T1000 (cell line): ENCODE measurements at regions not wholly inside any gene's neighbourhood (a gene's known extent, or its start where the extent isn't known, plus 50 kb on each side); places are given as distances from the start of the nearest gene placed in this dataset.

Source experiments
- DNase-seq: peaks from one replicate; lab custom pipeline; 2025; ENCODE audit warnings: mixed read lengths; lab: John Stamatoyannopoulos, UW

DNA sequence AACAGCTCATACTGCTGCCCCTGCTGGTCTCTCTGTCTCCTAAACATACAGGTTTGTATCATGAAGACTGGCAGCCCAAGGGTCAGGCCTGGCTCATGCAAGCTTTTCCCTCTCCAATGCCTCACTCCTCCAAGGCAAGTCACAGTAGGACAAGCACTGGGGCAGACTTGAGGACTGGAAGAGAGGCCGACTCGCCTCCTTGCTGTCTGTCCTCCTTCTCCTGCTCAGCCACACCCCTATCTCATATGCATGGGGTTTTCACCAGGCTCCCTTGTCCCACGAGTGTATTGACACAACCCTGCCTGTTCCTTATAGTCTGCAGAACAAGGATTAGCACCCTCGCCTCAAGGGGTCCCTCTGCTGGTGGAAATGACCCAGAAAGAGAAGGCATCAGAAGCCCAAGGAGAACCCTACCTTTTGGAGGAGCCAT is 223.7 kb downstream of the SOX11 start:
- DNase-seq: peak; percentile 29

DNA sequence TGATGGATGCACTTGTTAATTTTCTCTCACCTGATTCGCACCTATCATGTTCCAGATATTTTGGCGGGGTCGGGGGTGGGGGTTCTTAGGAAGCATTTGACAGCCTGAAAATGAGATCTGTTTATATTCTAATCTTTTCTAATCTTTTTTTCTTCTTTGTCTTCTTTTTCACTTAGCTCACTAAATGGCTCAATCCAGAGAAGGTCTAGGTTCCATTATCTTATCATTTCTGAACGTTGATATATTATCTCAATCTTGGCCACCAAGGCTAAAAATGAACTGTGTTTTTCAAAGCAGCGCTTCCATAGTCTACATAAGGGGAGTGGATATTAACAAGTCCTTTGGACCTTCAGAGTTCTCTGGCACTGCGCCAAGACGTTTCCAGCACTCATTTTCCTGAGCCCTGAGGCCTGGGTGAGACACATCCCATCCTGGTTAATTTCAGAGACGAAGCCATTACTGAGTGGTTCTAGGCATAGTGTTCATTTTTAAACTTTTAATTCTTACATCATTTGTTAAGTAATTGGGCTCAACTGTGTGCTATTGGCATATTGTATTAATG is 229.0 kb downstream of the SOX11 start:
- no peak for DNase-seq

DNA sequence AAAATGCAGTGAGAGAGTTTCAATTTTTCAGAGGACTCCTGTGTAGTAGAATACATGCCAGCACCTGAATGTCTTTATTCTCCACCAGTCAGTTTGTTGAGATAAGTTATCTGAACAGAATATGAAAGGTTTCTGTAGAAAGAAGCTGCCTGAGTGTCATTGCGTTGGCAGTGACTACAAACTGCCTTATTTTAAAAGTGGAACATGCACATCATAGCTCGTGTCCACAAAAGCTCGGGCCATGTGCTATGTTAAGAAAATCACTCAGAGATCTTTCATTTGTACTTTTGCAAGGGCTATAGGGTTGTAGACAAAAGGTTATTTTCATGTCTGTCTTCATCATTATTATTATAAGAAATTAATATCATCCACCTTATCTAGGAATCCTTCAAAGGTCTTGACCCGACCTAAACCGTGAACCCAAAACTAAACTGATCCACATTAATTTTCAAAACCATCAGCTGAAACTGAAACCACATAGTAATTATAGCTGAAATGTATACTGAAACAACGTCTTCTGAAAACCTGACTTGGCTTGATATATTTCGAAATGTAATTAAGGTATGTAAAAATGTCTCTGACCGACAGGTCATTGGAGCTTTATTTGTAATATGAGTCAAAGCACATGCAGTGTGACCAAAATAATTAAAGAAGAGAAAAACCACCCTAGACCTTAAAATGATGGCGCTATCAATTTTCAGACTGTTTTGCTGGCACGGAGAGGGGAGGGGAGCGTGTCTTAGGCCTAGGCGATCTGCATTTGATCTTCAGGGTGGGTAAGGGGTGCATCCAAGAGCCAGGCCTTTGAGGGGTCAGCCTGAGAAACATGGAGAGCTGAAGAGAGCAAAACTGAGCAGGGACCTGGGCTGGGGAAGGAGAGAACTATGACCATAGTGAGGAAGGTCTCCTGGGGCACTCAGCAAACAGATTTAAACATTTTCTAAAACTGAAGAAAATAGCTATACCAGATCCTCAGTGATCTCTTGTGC is 232.1 kb downstream of the SOX11 start:
- no peak for DNase-seq

GRCh38 chr2:5925604-5926003 is 233.4 kb downstream of the SOX11 start:
- no peak for DNase-seq

GRCh38 chr2:5926871-5927512 is 234.8 kb downstream of the SOX11 start:
- DNase-seq: no peak

DNA sequence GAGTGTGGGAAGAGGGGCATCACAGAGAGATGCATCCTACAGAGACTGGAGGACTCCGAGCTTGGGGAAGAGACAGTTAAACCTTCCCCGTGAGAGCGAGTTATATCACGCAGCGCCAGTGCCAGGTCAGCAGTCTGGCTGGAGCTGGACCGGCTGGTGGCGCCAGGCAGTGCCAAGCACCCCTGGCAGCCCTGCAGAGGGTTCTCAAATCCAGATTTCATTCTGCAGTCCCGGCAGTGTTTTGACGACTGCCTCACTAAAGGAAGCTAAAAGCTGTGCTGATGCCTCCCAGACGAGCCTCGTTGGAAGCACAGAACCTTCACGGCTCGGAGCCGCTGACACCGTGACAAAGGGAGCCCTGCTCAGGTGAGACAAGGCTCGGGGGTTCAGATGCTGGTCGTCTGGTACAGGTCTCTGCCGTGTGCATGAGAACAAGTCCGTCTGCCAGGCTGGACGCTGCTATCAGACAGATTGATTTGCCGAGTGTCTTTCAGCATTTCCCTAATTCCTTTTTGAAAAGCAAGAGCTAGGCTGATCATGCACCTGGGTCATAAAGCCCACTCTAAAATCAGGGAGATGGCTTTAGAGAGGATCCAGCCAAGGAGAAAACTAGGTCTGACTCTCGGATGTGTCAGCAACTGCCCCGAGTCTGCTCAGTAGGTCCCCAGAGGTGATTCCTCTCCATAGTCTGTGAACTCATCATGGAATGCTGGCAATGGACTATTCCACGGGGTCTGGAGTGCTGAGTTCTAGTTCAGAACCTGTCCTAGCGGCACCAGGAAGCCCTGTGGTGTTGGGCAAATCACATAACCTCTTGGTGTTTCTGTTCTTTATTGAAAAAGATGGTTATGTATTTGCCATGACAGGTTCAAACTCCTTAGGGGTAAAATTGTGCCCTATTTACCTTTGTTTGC is 240.6 kb downstream of the SOX11 start:
- DNase-seq: no peak

- no peak for DNase-seq
Observed at GRCh38 chr2:5933669-5934068, 241.5 kb downstream of the SOX11 start.

DNA sequence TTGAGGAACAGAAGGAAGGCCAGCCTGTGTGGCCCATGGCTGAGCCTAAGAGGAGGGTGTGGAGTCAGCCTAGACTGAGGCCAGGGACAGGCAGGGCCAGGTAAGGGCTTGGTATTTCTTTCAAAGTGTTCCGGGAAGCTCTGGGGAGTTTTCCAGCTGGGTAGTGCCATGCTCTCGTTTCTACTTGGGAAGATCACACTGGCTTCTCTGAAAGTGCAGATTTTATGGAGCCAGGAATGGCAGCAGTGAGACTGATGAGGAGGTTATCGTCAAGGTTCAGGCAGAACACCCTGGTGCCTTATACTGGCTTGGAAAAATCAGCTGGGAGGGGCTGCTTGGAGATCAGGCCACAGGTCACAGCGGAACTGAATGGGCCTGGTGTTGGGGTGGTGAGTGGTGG is 245.1 kb downstream of the SOX11 start:
- DNase-seq: no peak

DNA sequence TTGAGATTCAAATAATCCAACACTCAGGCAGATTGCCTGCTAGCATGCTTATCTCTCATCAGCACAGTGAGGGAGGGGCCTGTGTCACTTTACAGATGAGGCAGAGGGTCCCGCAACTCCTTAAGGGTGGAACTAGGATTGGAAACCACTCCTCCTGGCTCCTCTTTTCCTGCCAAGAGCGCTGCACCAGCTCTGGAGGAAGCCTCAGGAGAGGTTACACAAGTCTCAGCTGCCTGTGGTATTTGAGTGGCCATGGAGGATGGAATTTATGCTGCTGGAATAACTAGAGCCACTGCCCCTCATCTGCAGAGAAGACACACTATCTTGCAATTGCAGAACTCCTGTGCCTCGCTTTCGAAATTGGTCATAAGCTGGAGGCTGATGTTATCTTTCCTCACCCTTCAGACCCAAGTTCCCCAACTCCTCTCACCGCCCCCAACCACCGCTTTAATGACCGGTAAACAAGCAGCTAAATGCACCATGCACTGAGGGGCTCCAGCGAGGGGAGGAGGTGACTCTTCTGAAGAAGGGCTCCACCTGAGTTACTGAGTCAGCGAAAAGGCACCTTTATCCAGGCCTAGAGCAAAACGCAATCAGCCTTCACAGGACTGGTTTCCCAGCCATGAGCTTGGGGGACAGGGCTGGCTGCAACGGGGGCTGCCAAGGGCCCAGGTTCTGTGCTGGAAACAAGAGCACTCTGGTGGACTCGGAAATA is 245.8 kb downstream of the SOX11 start:
- no peak for DNase-seq

DNA sequence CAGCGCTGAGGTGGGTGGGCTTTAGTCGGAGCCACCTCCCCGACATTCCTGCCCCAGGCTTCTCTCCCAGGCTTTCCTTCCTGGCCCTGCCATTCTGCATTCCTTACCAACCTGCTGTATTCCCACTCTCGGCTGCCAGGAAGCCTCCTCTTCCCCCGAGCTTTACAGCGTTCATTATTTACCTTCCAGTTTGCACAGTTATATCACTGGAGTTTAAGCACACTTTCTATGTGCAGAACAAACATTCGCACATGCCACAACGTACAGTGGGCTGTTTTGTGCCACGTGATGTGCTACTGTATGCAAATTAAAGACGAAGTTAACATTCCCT is 246.3 kb downstream of the SOX11 start:
- DNase-seq: no peak

DNA sequence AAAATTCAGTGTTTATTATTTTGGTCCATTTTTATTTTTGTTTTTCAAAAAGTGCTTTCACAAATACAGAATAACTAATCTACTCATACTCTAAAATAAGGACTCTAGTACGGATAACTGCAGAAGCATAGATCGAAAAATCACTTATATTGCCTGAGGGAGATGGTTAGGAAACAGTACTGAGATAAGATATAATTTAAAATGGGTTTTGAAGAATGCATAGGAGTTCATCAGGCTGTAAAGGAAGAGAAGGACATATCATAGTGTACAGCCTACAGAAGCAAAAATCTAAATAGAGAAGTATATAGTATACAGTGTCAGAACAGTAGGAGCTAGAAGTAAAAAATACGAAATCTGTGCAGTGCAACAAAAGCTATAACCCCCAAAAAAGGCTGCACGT is 247.4 kb downstream of the SOX11 start:
- no peak for DNase-seq

GRCh38 chr2:5940596-5941535 is 248.7 kb downstream of the SOX11 start:
- no peak for DNase-seq

DNA sequence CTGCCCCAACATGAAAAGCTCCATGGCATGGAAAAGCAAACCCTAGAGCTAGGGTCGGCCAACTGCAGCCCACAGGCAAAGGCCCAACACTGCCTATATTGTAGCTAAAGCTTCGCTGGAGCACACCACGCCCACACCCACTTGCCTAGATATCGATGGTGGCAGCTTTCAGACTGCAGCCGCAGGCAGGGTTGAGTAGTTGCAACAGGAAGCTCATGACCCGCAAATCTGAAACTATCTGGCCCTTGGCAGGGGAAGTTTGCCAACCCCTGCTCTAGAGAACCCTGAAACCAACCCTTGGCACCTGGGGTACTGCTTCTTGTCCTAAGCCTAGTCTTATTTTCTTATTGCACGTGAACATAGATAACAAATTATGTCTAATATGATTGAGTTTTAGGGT is 250.0 kb downstream of the SOX11 start:
- no peak for DNase-seq

- DNase-seq: no peak
Observed at GRCh38 chr2:5945742-5946141, 253.6 kb downstream of the SOX11 start.

- DNase-seq: no peak
Observed at GRCh38 chr2:5946225-5947115, 254.3 kb downstream of the SOX11 start.

DNA sequence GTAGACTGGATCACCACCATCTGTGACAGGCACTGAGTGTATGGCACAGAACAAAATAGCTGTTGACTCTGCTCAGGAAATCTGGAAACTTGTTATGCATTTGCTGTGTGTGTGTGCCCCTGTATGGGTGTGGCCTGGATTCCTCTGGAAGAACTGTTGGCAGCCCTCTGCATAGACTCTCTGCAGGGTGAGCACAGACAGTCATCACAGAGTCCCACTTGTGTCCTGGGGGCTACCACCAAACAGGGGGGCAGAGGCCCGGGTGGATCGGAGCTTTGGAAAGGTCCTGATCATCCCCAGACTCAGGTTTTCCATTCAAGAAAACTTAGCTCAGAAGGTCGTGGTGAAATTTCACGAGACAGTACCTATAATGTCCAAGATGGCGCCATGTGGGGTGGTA is 258.6 kb downstream of the SOX11 start:
- DNase-seq: no peak

GRCh38 chr2:5951471-5951870 is 259.3 kb downstream of the SOX11 start:
- DNase-seq: no peak

DNA sequence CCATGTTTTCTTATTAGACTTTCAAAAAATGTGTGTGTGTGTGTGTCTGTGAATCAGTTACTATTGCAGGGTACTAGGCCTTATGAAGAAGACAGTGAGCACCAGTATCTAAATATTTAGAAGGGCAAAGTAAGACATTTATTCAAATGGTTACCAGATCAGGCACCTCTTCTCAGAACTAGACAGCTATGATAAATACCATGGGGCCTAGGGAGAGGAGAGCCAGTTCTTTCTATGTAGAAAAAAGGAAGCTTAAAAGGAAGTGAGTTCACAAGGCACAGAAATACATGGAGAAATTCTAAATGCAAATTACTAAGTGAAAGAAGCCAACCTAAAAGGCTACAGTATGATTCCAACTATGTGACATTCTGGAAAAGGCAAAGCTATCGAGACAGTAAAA is 261.3 kb downstream of the SOX11 start:
- DNase-seq: no peak

DNA sequence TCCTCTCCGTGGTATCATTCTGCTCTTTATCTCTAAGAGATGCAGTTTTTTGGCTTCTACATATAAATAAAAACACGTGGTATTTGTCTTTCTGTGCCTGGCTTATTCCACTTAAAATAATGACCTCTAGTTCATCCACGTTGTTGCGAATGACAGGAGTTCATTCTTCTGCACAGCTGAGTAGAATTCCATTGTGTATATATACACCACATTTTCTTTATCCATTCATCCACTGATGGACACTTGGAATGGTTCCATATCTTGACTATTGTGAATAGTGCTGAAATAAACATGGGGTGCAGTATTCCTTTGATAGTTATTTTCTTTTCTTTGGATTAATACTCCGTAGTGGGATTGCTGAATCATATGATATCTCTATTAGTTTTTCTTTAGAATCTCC is 262.3 kb downstream of the SOX11 start:
- no peak for DNase-seq
